ENCODE measurements at regions not wholly inside any gene's neighbourhood (a gene's known extent, or its start where the extent isn't known, plus 50 kb on each side); places are given as distances from the start of the nearest gene placed in this dataset.

DNA sequence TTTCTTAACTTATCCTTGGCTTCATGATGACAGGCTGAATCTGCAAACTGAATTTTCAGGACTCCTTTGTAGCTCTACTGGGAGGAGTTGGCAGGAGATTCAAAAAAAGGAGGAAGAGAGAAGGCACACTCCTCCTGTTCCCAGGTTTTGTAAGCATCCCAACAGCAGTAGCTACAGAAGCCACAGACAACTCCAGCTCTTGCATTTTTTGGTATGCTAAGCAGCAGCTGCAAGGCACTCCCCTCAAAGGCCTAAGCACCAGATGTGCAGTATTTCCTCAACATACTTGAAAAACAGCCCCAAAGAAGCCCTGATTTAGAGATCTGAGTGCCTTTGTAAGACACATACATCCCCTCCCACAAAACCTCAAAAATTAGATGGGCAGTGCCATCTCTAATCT, 328.6 kb upstream of the SYNCRIP start:
- Histone ChIP-seq H3K36me3 (no peaks in the 10 kb centered on the region), H3K4me1 (no peaks in the 10 kb centered on the region), H3K9me3 (no peaks in the 10 kb centered on the region), H3K27me3 (no peaks in the 10 kb centered on the region), H3K27ac (no peak overlapping the region), H3K4me3 (no peak overlapping the region)
- DNase-seq, result no peak
- TF ChIP-seq POLR2A (IDR thresholded peaks at IDR 0.05), result no peak
- TF ChIP-seq, protein P1, sequence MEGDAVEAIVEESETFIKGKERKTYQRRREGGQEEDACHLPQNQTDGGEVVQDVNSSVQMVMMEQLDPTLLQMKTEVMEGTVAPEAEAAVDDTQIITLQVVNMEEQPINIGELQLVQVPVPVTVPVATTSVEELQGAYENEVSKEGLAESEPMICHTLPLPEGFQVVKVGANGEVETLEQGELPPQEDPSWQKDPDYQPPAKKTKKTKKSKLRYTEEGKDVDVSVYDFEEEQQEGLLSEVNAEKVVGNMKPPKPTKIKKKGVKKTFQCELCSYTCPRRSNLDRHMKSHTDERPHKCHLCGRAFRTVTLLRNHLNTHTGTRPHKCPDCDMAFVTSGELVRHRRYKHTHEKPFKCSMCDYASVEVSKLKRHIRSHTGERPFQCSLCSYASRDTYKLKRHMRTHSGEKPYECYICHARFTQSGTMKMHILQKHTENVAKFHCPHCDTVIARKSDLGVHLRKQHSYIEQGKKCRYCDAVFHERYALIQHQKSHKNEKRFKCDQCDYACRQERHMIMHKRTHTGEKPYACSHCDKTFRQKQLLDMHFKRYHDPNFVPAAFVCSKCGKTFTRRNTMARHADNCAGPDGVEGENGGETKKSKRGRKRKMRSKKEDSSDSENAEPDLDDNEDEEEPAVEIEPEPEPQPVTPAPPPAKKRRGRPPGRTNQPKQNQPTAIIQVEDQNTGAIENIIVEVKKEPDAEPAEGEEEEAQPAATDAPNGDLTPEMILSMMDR (IDR thresholded peaks at IDR 0.05), result no peak

GRCh38 chr6:85966828-85967227, 324.1 kb upstream of the SYNCRIP start:
- Histone ChIP-seq H3K36me3 (no peaks in the 10 kb centered on the region), H3K4me1 (no peaks in the 10 kb centered on the region), H3K4me3 (no peak overlapping the region), H3K27me3 (no peaks in the 10 kb centered on the region), H3K9me3 (no peaks in the 10 kb centered on the region), H3K27ac (no peak overlapping the region)
- TF ChIP-seq, protein P1 (IDR thresholded peaks at IDR 0.05), result no peak
- TF ChIP-seq POLR2A (IDR thresholded peaks at IDR 0.05), result no peak
- no peak for DNase-seq

- Histone ChIP-seq H3K27me3 (no peaks in the 10 kb centered on the region), H3K9me3 (no peaks in the 10 kb centered on the region), H3K27ac (no peak overlapping the region), H3K36me3 (no peaks in the 10 kb centered on the region), H3K4me1 (no peaks in the 10 kb centered on the region), H3K4me3 (no peak overlapping the region)
- TF ChIP-seq, protein P1 (IDR thresholded peaks at IDR 0.05), result no peak
- no peak for TF ChIP-seq POLR2A (IDR thresholded peaks at IDR 0.05)
- DNase-seq, result no peak
These were observed 319.1 kb upstream of the SYNCRIP start for GRCh38 chr6:85961746-85962145.

DNA sequence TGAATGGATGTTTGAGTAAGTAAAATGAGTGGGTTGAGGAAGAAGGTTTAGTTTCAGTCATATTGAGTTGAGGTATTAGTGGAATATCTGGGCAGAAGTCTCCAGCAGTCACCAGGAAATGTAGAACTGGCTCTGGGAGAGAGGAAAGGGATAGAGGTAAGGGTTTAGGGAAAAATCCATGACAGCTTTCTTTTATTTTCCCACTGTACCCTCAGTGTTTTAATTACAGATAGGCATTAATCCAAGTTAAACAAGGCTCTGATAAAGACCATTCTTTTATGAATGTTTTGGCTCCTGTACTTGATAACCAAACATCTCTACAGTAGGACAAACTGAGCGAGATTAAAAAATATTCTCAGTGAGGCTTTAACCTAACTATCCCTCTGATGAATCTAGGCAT, 318.4 kb upstream of the SYNCRIP start:
- no peak overlapping the region for H3K27ac ChIP-seq
- no peaks in the 10 kb centered on the region for H3K36me3 ChIP-seq
- H3K27me3 ChIP-seq, result no peaks in the 10 kb centered on the region
- H3K4me3 ChIP-seq, result no peak overlapping the region
- DNase-seq, result no peak
- H3K9me3 ChIP-seq, result no peaks in the 10 kb centered on the region
- TF ChIP-seq, protein P1 (IDR thresholded peaks at IDR 0.05), result no peak
- no peak for TF ChIP-seq POLR2A (IDR thresholded peaks at IDR 0.05)
- H3K4me1 ChIP-seq, result no peaks in the 10 kb centered on the region

DNA sequence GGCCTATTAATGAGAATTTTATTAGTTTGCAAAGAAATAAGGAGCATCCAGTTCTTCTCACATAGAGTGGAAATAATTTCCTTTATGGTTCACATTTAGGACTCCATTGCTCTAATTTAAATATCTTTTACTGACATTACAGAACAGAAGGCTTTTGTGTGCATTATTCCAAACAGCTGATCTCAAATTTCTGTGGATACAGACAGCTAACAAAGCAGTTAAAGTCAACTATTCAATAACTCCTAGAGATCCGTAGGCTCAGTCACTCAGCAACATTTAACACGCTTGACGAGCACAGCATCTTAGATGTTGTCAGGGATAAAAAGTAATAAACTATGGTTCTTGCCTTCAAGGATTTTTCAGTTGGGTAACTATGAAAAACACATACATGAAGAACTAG, 305.8 kb upstream of the SYNCRIP start:
- no peak overlapping the region for H3K4me3 ChIP-seq
- DNase-seq, result no peak
- H3K4me1 ChIP-seq, result no peaks in the 10 kb centered on the region
- no peaks in the 10 kb centered on the region for H3K36me3 ChIP-seq
- TF ChIP-seq, protein P1 (IDR thresholded peaks at IDR 0.05), result no peak
- no peak for TF ChIP-seq POLR2A (IDR thresholded peaks at IDR 0.05)
- H3K9me3 ChIP-seq, result no peaks in the 10 kb centered on the region
- no peak overlapping the region for H3K27ac ChIP-seq
- H3K27me3 ChIP-seq, result no peaks in the 10 kb centered on the region
